ENCODE measurements at regions not wholly inside any gene's neighbourhood (a gene's known extent, or its start where the extent isn't known, plus 50 kb on each side); places are given as distances from the start of the nearest gene placed in this dataset.
A peak's percentile ranks its signal among the peaks of the same experiment; 100 is the strongest.

- H3K4me3 ChIP-seq = no peak overlapping the region
- peaks cover 0 to 6% (median 2%) of the 10 kb centered on the region in 4 donors for H3K9me3 ChIP-seq
- H3K27me3 ChIP-seq = no peaks in the 10 kb centered on the region
- WGBS, 2 donors = 80 to 85% methylated on average over 1 of the region's 1 CpG
- DNase-seq (no peak), ATAC-seq (ENCODE audit: low FRiP score in 2 of 2) (no peak)
- no peak overlapping the region for H3K27ac ChIP-seq
- H3K4me1 ChIP-seq = no peaks in the 10 kb centered on the region
- TF ChIP-seq POLR2A (IDR thresholded peaks at IDR 0.05) = no peak
- no peak for TF ChIP-seq EP300 (IDR thresholded peaks at IDR 0.05)
- no peaks in the 10 kb centered on the region for H3K36me3 ChIP-seq
Measured at GRCh38 chr4:106818764-106819163, 217.3 kb downstream of the DKK2 start.

- no peak for DNase-seq
- no peaks in the 10 kb centered on the region for H3K36me3 ChIP-seq
- no peak for ATAC-seq (ENCODE audit: low FRiP score in 2 of 2)
- H3K27me3 ChIP-seq = no peaks in the 10 kb centered on the region
- TF ChIP-seq EP300 (IDR thresholded peaks at IDR 0.05) = no peak
- TF ChIP-seq, protein P1, sequence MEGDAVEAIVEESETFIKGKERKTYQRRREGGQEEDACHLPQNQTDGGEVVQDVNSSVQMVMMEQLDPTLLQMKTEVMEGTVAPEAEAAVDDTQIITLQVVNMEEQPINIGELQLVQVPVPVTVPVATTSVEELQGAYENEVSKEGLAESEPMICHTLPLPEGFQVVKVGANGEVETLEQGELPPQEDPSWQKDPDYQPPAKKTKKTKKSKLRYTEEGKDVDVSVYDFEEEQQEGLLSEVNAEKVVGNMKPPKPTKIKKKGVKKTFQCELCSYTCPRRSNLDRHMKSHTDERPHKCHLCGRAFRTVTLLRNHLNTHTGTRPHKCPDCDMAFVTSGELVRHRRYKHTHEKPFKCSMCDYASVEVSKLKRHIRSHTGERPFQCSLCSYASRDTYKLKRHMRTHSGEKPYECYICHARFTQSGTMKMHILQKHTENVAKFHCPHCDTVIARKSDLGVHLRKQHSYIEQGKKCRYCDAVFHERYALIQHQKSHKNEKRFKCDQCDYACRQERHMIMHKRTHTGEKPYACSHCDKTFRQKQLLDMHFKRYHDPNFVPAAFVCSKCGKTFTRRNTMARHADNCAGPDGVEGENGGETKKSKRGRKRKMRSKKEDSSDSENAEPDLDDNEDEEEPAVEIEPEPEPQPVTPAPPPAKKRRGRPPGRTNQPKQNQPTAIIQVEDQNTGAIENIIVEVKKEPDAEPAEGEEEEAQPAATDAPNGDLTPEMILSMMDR (IDR thresholded peaks at IDR 0.05) = no peak
- no peak for TF ChIP-seq POLR2AphosphoS5 (IDR thresholded peaks at IDR 0.05)
- no peak for TF ChIP-seq POLR2A (IDR thresholded peaks at IDR 0.05)
- WGBS, 2 donors = 70 to 75% methylated on average over 1 of the region's 1 CpG
- no peaks in the 10 kb centered on the region for H3K9me3 ChIP-seq
- H3K4me3 ChIP-seq = no peak overlapping the region
- H3K4me1 ChIP-seq = no peaks in the 10 kb centered on the region
- no peak overlapping the region for H3K27ac ChIP-seq
Measured at GRCh38 chr4:106816496-106816895, 219.6 kb downstream of the DKK2 start.

- Histone ChIP-seq H3K4me3 (no peak overlapping the region), H3K4me1 (no peaks in the 10 kb centered on the region), H3K27ac (no peak overlapping the region), H3K27me3 (no peaks in the 10 kb centered on the region), H3K36me3 (no peaks in the 10 kb centered on the region), H3K9me3 (no peaks in the 10 kb centered on the region)
- TF ChIP-seq, protein P1 (IDR thresholded peaks at IDR 0.05) = no peak
- TF ChIP-seq POLR2AphosphoS5 (IDR thresholded peaks at IDR 0.05) (no peak), POLR2A (IDR thresholded peaks at IDR 0.05) (no peak), EP300 (IDR thresholded peaks at IDR 0.05) (no peak)
- no peak for DNase-seq
- no peak for ATAC-seq (ENCODE audit: low FRiP score in 2 of 2)
Measured at GRCh38 chr4:106810122-106810521, 226.0 kb downstream of the DKK2 start.

DNA sequence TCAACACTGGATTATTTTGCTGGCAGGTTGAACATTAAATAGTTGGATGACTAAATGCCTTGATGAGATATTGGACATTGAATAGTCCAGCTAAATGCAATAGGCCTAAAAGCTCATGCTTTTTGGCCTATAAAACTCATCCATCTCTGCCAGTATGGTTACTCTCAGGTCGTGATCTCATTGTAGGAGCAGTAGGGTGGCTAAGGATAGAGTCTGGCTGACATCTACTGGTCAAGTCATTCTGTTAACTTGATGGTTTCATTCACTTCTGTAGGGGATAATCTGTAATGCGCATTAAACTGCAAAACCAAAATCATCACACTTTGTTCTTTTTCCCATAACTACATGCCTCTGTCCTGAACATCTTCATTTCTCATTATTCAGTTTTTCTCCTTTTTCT, 227.0 kb downstream of the DKK2 start:
- Histone ChIP-seq H3K4me1 (no peaks in the 10 kb centered on the region), H3K36me3 (no peaks in the 10 kb centered on the region), H3K4me3 (no peak overlapping the region), H3K9me3 (no peaks in the 10 kb centered on the region), H3K27me3 (no peaks in the 10 kb centered on the region), H3K27ac (no peak overlapping the region)
- 49 to 55% methylated on average over 2 of the region's 2 CpGs for WGBS, 2 donors
- TF ChIP-seq, protein P1 (IDR thresholded peaks at IDR 0.05) = peak in 1 of 6 experiments; percentile 20
- TF ChIP-seq POLR2AphosphoS5 (IDR thresholded peaks at IDR 0.05) = no peak
- no peak for TF ChIP-seq POLR2A (IDR thresholded peaks at IDR 0.05)
- no peak for DNase-seq
- ATAC-seq (ENCODE audit: low FRiP score in 2 of 2) = peak in 1 of 2 donors; percentile 84

GRCh38 chr4:106806158-106806797, 229.8 kb downstream of the DKK2 start:
- no peaks in the 10 kb centered on the region for H3K4me1 ChIP-seq
- no peaks in the 10 kb centered on the region for H3K27me3 ChIP-seq
- TF ChIP-seq POLR2A (IDR thresholded peaks at IDR 0.05) (no peak), POLR2AphosphoS5 (IDR thresholded peaks at IDR 0.05) (no peak), EP300 (IDR thresholded peaks at IDR 0.05) (no peak)
- TF ChIP-seq, protein P1 (IDR thresholded peaks at IDR 0.05) = no peak
- no peak overlapping the region for H3K4me3 ChIP-seq
- H3K9me3 ChIP-seq = no peaks in the 10 kb centered on the region
- no peak for DNase-seq
- no peak for ATAC-seq (ENCODE audit: low FRiP score in 2 of 2)
- no peaks in the 10 kb centered on the region for H3K36me3 ChIP-seq
- no peak overlapping the region for H3K27ac ChIP-seq

Data from upper lobe of left lung (tissue), 6 donors.